ENCODE measurements at regions not wholly inside any gene's neighbourhood (a gene's known extent, or its start where the extent isn't known, plus 50 kb on each side); places are given as distances from the start of the nearest gene placed in this dataset.

DNA sequence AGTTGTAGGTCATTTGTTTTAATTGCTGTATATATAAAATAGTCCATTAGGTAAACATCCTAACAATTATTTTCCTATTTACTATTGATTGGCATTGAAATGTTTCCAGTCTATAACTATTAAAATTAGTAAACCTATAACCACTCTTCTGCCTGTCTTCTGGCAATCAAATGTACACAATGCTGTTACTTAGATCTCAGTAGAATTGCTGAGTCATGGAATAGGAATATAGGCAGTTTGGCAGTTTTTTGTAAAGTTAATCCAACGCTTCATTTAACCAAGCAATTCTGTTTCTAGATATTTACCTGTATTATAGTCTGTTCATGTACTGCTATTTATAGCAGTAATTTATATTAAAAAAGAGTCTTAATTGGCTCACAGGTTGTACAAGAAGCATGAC lies 518.1 kb downstream of the DCDC2C start:
- TF ChIP-seq, protein P1, sequence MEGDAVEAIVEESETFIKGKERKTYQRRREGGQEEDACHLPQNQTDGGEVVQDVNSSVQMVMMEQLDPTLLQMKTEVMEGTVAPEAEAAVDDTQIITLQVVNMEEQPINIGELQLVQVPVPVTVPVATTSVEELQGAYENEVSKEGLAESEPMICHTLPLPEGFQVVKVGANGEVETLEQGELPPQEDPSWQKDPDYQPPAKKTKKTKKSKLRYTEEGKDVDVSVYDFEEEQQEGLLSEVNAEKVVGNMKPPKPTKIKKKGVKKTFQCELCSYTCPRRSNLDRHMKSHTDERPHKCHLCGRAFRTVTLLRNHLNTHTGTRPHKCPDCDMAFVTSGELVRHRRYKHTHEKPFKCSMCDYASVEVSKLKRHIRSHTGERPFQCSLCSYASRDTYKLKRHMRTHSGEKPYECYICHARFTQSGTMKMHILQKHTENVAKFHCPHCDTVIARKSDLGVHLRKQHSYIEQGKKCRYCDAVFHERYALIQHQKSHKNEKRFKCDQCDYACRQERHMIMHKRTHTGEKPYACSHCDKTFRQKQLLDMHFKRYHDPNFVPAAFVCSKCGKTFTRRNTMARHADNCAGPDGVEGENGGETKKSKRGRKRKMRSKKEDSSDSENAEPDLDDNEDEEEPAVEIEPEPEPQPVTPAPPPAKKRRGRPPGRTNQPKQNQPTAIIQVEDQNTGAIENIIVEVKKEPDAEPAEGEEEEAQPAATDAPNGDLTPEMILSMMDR (IDR thresholded peaks at IDR 0.05), result no peak
- no peak for TF ChIP-seq POLR2A (IDR thresholded peaks at IDR 0.05; ENCODE audit: low read depth)
- TF ChIP-seq EP300 (IDR thresholded peaks at IDR 0.05), result no peak
- TF ChIP-seq POLR2AphosphoS5 (IDR thresholded peaks at IDR 0.05), result no peak
